ENCODE measurements at regions not wholly inside any gene's neighbourhood (a gene's known extent, or its start where the extent isn't known, plus 50 kb on each side); places are given as distances from the start of the nearest gene placed in this dataset.

- TF ChIP-seq TAF1 (IDR thresholded peaks at IDR 0.05; ENCODE audit: low read depth) (no peak), RAD21 (IDR thresholded peaks at IDR 0.05; ENCODE audit: low read depth) (no peak), EP300 (IDR thresholded peaks at IDR 0.05; ENCODE audit: borderline replicate concordance) (no peak), YY1 (IDR thresholded peaks at IDR 0.05; ENCODE audit: low read depth) (no peak), CEBPB (IDR thresholded peaks at IDR 0.05) (no peak), USF1 (IDR thresholded peaks at IDR 0.05) (no peak), REST (IDR thresholded peaks at IDR 0.05; ENCODE audit: low read depth) (no peak), TCF12 (IDR thresholded peaks at IDR 0.05; ENCODE audit: low read depth) (no peak)
These were observed 733.2 kb upstream of the GOLIM4 start for GRCh38 chr3:168828943-168829342.
